Uterus (tissue), 2 donors: ENCODE measurements at regions not wholly inside any gene's neighbourhood (a gene's known extent, or its start where the extent isn't known, plus 50 kb on each side); places are given as distances from the start of the nearest gene placed in this dataset.

Experiments
- CTCF ChIP-seq, 4 experiments: fragments of 200-600 bp in 2 of 4; fragments of 450-650 bp in 2 of 4; sonication (generic) in 2 of 4; IDR thresholded peaks; one replicate each; pipeline ENCODE4 v1.5.1; 2016 to 2019; ENCODE audit warnings: antibody characterized with exemption in 4 of 4, mild to moderate bottlenecking in 2 of 4, moderate library complexity in 1 of 4
- POLR2A ChIP-seq, 2 donors: fragments of 450-650 bp; IDR thresholded peaks; one replicate each; pipeline ENCODE4 v1.6.1; 2016; ENCODE audit warnings: antibody characterized with exemption in 2 of 2, mild to moderate bottlenecking in 1 of 2, moderate library complexity in 1 of 2

GRCh38 chr5:88550736-88551135, 282.1 kb upstream of the TMEM161B start:
- no peak for TF ChIP-seq POLR2A (IDR thresholded peaks at IDR 0.05)
- TF ChIP-seq CTCF (IDR thresholded peaks at IDR 0.05): no peak
